Occipital lobe (tissue), 1 donor: ENCODE measurements at regions not wholly inside any gene's neighbourhood (a gene's known extent, or its start where the extent isn't known, plus 50 kb on each side); places are given as distances from the start of the nearest gene placed in this dataset.
"Not testable (repeated sequence)": the region's sequence is repeated elsewhere in the genome, so short reads cannot be mapped to it uniquely, and the experiment has no call there.

Source experiments
- DNase-seq: peaks from one replicate; lab custom pipeline; 2025; lab: John Stamatoyannopoulos, UW

- DNase-seq = no peak
These were observed 547.9 kb upstream of the ID2 start for GRCh38 chr2:8133913-8134472.

DNA sequence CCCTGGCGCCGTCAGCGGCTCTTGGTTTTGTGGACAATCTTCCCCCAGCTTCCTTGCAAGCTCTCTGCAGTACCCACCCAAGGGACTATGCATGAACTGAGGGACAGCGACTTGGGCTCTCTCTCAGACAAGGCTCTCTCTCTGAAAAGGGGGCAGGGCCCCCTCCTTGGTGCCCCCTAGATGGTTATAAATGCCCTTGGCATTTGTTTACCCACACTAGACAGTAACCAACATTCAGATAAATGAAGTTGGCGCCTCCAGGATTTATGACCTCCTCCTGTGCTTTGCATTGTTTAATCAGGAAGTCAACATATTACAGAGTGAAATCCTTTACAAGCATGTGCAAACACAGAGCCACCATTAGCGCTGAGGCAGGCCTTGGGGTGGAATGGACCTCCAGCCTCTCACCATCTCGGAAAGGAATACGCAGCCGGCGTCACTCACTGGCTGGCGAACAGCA is 547.4 kb upstream of the ID2 start:
- no peak for DNase-seq

DNA sequence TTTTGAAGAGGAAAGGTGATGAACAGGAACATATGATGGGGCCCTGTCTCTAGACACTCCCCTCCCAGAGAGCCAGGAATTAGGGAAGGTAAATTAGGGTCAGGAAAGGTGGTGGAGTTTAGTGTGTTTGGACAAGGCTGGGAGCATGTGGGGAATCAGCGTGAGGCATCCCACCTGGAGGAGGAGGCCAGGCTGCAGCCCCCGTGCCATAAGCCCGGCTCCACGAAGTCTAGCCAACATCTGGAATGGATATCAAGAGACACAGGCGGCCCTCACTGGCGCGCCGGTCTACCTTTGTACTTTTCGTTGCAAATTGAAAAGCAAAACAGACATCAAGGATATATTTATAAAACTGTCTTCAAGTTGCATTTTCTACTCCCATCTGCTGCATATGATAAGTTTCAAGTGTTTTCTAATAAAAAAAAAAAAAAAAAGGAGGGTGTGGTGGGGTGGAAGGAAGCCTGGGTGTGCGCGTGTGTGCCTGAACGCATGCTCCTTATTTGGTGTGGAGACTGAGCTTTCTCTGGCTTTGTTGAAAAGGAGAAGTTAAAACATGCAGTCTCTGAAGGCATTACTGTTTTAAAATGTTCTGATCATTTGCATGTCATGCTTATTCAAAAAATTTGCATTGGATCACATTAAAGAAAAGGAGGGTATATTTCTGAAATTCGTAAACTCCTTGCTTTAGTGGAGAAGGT is 546.7 kb upstream of the ID2 start:
- no peak for DNase-seq

DNA sequence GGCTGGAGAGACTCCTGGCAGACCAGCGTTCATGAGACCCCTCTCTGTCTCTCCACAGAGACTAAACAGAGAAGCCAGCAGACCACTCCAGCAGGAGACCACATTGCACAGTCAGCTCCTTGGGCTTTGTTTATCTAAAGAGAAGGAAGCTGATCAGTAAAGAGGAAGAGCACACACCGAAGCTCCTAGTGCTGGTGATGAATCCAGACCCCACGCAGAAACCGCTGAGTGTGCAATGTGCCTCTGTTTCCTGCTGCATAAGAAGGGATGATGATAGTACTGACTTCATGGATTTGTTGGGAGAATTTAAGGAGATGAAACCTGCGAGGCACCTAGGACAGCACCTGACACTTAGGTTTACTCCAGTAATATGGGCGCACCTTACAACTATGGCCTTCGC is 544.1 kb upstream of the ID2 start:
- no peak for DNase-seq

GRCh38 chr2:8138525-8138922 is 543.3 kb upstream of the ID2 start:
- no peak for DNase-seq

GRCh38 chr2:8138923-8139667 is 542.8 kb upstream of the ID2 start:
- no peak for DNase-seq

DNA sequence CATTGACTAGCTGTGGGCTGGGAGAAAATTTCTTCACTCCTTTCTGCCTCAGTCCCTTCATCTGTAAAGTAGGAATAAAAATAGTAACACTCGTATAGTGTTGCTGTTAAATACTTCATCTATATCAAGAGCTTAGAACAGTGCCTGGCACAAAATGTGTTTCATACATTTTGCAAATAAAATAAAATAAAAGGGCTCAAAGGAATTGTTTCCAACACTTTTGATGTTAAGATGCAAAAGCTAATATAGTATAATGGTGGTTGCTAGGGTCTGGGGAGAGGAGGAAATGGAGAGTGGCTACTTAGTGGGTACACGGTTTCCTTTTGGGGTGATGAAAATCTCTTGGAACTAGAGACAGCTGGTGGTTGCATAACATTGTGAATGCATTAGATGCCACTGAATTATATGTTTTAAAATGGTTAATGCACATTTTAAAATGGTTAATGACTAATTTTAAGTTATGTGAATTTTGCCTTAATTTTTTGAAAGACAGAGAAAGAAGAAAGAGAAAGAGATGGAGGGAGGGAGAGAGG is 542.1 kb upstream of the ID2 start:
- no peak for DNase-seq

DNA sequence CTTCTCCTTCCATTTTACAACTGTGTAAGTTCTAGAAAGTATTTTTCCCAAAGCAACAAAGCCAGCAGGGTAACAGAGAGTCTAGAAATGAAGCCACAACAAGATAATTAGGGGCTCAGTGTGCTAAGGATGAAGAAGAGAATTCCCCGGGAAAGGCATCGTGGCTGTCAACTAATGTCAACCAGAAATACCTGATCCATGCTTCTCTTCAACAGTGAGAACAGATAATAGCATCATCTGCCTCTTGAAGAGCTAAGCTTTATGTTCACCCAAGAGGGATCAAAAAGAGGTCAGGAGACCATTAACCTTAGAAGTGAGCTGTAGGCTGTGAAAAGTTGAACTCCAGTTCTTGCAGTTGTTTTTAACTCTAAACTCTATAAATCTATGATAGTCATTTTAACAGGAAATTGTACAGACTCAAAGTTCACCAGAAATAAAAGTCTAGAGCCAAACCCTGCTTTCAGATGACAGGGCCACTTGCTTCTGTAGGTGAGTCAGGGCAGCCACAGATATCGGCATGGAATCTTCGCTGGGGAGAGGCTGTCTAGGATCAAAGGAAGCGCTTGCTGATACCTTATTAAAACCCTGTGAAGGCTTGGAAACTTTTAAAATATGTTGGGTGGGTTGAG is 540.7 kb upstream of the ID2 start:
- DNase-seq = no peak

GRCh38 chr2:8141780-8142179 is 540.1 kb upstream of the ID2 start:
- no peak for DNase-seq

- DNase-seq = no peak
These were observed 539.4 kb upstream of the ID2 start for GRCh38 chr2:8142461-8142860.

- DNase-seq = no peak
These were observed 537.7 kb upstream of the ID2 start for GRCh38 chr2:8144131-8144631.

DNA sequence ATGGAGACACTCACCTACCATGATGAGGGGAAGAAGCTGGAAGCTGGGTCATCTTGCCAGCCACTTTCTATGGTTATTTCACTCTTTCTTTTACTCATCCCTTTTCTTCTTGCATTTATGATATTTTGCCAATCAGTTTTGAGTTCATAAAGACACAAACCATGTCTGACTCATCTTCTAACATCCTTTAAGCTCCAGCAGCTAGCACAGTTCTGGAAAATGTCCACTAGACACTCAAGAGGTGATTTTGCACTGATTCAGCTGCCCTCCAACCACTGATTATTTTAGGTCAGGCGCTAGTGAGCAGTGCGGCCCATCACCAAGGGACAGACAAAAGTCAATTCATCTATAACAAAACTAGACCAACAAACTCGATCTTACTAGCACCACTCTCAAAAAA is 537.1 kb upstream of the ID2 start:
- DNase-seq = no peak

DNA sequence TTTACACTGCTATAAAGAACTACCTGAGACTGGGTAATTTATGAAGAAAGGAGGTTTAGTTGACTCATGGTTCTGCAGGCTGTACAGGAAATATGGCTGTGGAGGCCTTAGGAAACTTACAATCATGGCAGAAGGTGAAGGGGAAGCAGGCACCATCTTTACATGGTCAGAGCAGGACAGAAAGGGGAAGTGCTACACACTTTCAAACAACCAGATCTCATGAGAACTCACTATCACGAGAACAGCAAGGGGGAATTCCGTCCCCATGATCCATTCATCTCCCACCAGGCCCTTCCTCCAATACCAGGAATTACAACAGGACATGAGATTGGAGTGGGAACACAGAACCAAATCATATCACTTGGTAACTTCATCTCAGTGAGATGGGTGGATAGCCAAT is 536.5 kb upstream of the ID2 start:
- DNase-seq = not testable (repeated sequence)

- no peak for DNase-seq
These were observed 535.5 kb upstream of the ID2 start for GRCh38 chr2:8146132-8147005.

GRCh38 chr2:8148260-8149006 is 533.4 kb upstream of the ID2 start:
- no peak for DNase-seq

- no peak for DNase-seq
These were observed 532.9 kb upstream of the ID2 start for GRCh38 chr2:8149007-8149405.

DNA sequence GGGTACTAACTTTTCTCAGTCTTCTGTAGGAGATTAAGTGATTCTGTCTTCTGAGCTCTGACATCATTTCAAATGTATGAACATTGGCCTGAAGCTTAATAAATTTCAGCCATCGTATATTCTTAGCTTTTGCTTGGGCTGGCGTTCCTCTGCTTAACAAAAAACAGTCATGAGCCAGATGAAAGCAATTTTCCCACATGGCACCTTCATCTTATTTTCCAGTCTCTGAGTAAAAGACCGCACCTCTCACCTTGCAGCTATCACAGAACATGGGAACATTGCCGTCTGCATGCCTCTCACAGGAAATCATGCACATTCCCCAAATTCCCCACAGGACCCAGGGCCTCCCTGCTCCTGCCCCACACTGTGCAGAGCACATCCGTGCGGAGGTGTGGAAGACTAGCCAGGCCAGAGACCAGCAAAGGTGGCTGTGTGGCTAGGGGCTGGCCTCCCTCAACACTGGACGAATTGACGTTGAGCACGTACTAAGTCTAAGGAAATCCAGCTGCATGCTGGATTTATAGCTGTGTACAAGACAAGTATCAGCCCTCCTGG is 531.8 kb upstream of the ID2 start:
- DNase-seq = no peak

DNA sequence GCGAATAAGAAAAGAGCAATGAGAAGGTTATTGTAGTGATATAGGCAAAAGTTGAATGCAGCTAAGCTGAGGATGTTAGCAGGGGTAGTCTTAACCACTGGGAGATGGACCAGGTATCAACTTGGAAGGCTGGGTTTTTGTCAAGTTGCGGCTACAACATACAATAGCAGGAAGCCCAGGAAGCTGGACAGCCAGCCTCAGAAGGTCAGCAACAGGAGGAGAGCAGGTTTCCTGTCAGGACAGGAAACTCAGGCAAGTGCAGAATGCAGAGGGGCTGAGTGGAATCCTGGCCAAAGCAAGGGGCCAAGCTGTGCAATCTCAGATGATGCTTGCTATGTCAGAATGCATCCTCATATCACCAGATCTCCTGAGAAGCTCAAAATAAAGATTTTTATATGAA is 530.0 kb upstream of the ID2 start:
- no peak for DNase-seq

DNA sequence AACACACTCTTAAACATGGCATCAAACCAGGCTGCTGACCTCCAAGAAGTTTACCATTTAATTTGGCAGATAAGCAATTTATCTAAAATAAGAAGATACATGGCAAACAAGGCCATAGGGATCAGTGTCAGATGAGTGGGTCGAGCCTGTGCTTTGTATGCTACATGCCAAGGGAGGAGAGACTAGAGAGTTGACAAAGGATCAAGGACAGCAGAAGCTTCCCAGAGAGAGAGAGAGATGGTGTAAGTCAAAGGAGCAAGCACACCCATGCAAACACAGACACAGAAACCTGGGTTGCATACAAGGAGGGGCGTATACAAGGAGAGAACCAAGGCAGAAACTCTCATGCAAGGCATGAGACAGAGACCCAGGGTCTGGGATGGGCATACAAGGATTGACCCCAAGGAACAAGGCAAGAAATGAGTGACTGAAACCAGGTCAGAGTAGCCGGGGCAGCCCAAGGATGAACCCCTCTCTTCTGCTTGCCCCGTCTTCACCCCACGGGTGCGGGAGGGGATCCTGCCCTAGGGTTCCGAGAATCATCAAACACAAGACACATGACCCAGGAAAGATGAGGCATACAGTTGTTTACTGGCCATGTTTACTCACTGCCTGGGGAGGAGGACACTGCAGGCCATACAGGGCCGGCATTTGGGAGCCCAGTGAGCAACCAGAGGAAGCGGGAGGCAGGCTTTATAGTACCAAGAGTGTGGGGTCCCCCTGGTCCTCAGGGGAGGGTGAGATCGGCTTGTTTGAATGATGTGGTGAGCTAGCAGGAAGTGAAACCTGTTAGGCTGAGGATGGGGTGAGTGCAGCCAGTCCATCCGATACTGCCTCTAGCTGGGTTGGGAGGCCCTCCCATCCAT is 529.2 kb upstream of the ID2 start:
- DNase-seq = no peak
